ENCODE measurements at regions not wholly inside any gene's neighbourhood (a gene's known extent, or its start where the extent isn't known, plus 50 kb on each side); places are given as distances from the start of the nearest gene placed in this dataset.
"Not testable (repeated sequence)": the region's sequence is repeated elsewhere in the genome, so short reads cannot be mapped to it uniquely, and the experiment has no call there.

DNA sequence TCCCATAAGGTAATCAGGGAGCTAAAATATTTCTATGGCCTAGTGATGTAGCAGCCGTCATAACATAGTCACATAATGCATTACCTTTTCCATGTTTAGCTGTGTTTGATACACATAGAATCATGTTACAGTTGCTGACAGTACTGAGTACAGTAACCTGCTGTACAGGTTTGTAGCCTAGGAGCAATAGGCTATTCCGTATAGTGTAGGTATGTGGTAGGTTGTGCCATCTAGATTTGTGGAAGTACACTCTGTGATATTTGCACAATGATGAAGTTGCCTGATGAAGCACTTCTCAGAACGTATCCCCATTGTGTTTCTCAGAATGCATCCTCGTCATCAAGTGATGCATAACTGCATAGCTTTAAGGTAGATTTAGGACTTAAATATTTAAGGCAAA is 495.6 kb upstream of the ZFP42 start:
- TF ChIP-seq, protein P1, sequence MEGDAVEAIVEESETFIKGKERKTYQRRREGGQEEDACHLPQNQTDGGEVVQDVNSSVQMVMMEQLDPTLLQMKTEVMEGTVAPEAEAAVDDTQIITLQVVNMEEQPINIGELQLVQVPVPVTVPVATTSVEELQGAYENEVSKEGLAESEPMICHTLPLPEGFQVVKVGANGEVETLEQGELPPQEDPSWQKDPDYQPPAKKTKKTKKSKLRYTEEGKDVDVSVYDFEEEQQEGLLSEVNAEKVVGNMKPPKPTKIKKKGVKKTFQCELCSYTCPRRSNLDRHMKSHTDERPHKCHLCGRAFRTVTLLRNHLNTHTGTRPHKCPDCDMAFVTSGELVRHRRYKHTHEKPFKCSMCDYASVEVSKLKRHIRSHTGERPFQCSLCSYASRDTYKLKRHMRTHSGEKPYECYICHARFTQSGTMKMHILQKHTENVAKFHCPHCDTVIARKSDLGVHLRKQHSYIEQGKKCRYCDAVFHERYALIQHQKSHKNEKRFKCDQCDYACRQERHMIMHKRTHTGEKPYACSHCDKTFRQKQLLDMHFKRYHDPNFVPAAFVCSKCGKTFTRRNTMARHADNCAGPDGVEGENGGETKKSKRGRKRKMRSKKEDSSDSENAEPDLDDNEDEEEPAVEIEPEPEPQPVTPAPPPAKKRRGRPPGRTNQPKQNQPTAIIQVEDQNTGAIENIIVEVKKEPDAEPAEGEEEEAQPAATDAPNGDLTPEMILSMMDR (IDR thresholded peaks at IDR 0.05; ENCODE audit: insufficient read depth, low read depth, low read length, missing control alignments): no peak
- peak; percentile 80 for DNase-seq (ENCODE audit: low read depth)

DNA sequence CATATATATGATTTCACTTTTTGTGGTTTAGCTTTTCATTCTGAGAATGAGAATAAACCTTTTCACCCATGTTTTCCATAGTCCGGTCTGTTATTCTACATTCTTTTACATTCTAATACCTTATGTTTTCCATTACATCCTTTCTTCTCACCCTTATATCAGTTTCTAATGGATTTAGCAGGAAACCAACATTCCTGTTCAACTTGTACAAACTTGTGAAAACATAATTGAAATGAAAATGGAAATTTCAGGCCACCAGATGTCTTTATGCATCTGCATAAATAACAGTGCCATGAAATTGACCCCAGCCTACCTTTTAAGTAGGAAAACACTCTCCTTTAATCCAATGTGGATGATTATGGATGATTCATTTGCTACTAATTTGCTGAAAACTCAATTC is 494.8 kb upstream of the ZFP42 start:
- no peak overlapping the region for H3K4me3 ChIP-seq (ENCODE audit: low read length)
- DNase-seq (ENCODE audit: low read depth): no peak
- TF ChIP-seq, protein P1 (IDR thresholded peaks at IDR 0.05; ENCODE audit: insufficient read depth, low read depth, low read length, missing control alignments): no peak

More for the DNA sequence above, 495.6 kb upstream of the ZFP42 start:
- no peak overlapping the region for H3K4me3 ChIP-seq (ENCODE audit: low read length)

DNA sequence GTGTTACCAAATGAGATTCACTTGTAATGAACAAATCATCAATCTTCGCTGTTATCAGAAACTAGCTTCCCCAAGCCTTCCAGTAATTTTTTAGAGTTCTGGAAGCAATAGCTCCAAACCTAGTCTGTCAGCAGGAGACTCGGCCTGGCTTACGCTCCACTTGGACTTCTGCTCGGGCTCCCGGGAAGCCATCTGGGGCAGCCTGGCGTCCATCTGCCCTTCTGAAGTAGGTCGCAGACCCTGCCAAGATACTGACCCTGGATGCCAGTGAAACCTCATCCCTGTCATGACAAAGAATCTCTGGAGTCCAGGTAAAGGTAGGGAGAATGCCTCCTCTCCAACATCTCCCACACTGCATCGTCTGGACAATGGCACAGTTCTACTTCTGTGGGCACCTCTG is 493.8 kb upstream of the ZFP42 start:
- no peak for DNase-seq (ENCODE audit: low read depth)
- H3K4me3 ChIP-seq (ENCODE audit: low read length): no peak overlapping the region
- TF ChIP-seq, protein P1 (IDR thresholded peaks at IDR 0.05; ENCODE audit: insufficient read depth, low read depth, low read length, missing control alignments): no peak

DNA sequence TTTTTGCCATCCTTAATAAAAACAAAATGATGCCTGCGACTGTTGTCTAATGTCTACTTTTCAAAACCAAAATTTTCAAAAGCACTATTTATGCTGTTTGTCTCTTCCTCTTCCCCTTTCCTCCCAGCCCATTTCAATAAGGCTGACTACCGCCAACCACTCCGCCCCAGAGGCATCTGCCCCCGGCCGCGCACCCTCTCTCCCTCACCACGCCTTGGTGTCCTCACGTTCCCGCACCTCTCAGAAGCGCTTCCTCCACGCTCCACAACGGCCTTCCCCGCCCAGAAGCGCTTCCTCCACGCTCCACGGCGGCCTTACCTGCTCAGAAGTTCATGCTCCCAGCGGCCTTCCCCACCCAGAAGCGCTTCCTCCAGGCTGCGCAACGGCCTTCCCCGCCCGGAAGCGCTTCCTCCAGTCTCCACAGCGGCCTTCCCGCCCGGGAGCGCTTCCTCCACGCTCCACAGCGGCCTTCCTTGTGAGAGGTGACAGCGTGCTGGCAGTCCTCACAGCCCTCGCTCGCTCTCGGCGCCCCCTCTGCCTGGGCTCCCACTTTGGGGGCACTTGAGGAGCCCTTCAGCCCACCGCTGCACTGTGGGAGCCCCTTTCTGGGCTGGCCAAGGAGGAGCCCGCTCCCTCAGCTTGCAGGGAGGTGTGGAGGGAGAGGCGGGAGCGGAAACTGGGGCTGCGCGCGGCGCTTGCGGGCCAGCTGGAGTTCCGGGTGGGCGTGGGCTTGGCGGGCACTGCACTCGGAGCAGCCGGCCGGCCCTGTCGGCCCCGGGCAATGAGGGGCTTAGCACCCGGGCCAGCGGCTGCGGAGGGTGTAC is 490.4 kb upstream of the ZFP42 start:
- DNase-seq (ENCODE audit: low read depth): peak; percentile 10
- TF ChIP-seq, protein P1 (IDR thresholded peaks at IDR 0.05; ENCODE audit: insufficient read depth, low read depth, low read length, missing control alignments): no peak
- peak overlapping the region; percentile 1 for H3K4me3 ChIP-seq (ENCODE audit: low read length)

DNA sequence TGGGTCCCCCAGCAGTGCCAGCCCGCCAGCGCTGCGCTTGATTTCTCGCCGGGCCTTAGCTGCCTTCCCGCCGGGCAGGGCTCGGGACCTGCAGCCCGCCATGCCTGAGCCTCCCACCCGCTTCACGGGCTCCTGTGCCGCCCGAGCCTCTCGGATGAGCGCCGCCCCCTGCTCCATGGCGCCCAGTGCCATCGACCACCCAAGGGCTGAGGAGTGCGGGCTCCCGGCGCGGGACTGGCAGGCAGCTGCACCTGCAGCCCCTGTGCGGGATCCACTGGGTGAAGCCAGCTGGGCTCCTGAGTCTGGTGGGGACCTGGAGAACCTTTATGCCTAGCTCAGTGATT is 489.8 kb upstream of the ZFP42 start:
- DNase-seq (ENCODE audit: low read depth); H3K4me3 ChIP-seq (ENCODE audit: low read length): not testable (repeated sequence)

DNA sequence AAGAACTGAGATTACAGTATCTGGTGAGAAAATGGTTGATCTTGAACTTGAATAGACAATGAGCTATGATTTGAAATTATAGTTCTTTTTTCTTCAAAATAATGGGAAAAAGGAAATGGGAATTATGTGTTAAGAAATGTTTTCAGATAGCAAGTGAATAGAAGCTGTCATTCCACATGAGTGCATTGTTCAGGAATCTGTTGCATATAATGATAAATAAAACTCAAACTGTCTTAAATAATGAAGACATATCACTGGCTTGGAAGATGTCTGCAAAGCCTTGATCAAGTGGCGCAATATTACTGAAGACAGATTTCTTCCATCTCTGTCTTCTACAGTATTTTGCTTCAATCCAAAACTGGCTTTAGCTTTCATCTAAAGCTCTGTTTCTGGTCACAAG is 479.3 kb upstream of the ZFP42 start:
- H3K4me3 ChIP-seq (ENCODE audit: low read length): no peak overlapping the region
- TF ChIP-seq, protein P1 (IDR thresholded peaks at IDR 0.05; ENCODE audit: insufficient read depth, low read depth, low read length, missing control alignments): no peak
- no peak for DNase-seq (ENCODE audit: low read depth)

DNA sequence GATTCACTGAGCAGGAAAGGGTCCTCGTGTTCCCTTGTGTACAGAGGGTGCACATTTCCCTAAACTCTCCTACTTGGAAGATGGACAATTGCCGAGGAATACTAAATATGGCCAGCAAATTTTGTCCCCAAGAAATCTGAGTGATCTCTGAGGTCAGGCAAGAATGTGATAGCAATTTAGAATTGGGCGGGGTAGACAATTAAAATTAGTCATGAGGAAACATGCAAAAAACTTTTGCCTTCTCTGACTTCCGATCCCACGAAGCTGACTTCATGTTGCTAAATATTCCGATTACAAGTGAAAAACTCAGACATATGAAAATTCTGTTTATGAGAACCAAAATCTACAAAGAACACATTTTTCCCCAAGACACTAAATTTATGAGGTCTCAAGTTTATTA is 453.9 kb upstream of the ZFP42 start:
- DNase-seq (ENCODE audit: low read depth): no peak
- no peak overlapping the region for H3K4me3 ChIP-seq (ENCODE audit: low read length)
- TF ChIP-seq, protein P1 (IDR thresholded peaks at IDR 0.05; ENCODE audit: insufficient read depth, low read depth, low read length, missing control alignments): no peak
